ENCODE measurements at regions not wholly inside any gene's neighbourhood (a gene's known extent, or its start where the extent isn't known, plus 50 kb on each side); places are given as distances from the start of the nearest gene placed in this dataset.

- no peak for TF ChIP-seq SMC3 (IDR thresholded peaks at IDR 0.05; ENCODE audit: low read depth, low read length)
- no peak for TF ChIP-seq CTCF (conservative IDR thresholded peaks at IDR 0.05; ENCODE audit: low read depth, low read length)
- TF ChIP-seq RCOR1 (IDR thresholded peaks at IDR 0.05; ENCODE audit: insufficient replicate concordance, low read length) = no peak
- no peak for TF ChIP-seq POLR2A (IDR thresholded peaks at IDR 0.05; ENCODE audit: low read depth, low read length)
- no peak for TF ChIP-seq RFX5 (IDR thresholded peaks at IDR 0.05; ENCODE audit: low read depth, low read length)
- no peak for TF ChIP-seq MXI1 (IDR thresholded peaks at IDR 0.05; ENCODE audit: borderline replicate concordance, low read depth, low read length)
- no peak for TF ChIP-seq MAZ (IDR thresholded peaks at IDR 0.05; ENCODE audit: borderline replicate concordance, low read depth, low read length)
- TF ChIP-seq RAD21 (IDR thresholded peaks at IDR 0.05; ENCODE audit: low read length) = no peak
- no peak for TF ChIP-seq CHD1 (IDR thresholded peaks at IDR 0.05; ENCODE audit: low read depth, low read length)
- no peak for TF ChIP-seq FOS (IDR thresholded peaks at IDR 0.05; ENCODE audit: low read depth, low read length)
- TF ChIP-seq USF2 (IDR thresholded peaks at IDR 0.05; ENCODE audit: low read depth, low read length) = no peak
- no peak for TF ChIP-seq MAFK (IDR thresholded peaks at IDR 0.05; ENCODE audit: low read depth, low read length)
These were observed 182.3 kb upstream of the HS3ST4 start for GRCh38 chr16:25509456-25509855.
